ENCODE measurements at regions not wholly inside any gene's neighbourhood (a gene's known extent, or its start where the extent isn't known, plus 50 kb on each side); places are given as distances from the start of the nearest gene placed in this dataset.

DNA sequence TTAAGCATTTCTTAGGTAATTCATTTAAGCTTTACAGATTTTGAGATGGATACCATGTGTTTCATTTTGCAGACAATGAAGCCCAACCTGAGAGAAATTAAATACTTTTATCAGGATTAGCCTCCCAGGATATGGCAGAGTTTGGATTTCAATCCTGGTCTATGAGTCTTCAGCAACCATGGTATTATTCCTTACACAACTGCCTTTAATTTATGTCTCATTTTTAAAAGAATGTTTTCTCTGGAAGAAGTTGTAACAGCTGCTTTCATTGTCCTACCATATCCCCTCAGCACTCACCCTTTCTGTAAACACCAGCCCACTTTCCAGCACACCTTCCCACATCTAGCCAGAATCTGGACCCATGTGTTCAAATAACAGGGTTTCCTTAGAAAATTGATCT, 863.7 kb upstream of the VRK2 start:
- H3K4me3 ChIP-seq (replicated peaks; ENCODE audit: low read depth, low read length), result no peak overlapping the region
- TF ChIP-seq, protein P1, sequence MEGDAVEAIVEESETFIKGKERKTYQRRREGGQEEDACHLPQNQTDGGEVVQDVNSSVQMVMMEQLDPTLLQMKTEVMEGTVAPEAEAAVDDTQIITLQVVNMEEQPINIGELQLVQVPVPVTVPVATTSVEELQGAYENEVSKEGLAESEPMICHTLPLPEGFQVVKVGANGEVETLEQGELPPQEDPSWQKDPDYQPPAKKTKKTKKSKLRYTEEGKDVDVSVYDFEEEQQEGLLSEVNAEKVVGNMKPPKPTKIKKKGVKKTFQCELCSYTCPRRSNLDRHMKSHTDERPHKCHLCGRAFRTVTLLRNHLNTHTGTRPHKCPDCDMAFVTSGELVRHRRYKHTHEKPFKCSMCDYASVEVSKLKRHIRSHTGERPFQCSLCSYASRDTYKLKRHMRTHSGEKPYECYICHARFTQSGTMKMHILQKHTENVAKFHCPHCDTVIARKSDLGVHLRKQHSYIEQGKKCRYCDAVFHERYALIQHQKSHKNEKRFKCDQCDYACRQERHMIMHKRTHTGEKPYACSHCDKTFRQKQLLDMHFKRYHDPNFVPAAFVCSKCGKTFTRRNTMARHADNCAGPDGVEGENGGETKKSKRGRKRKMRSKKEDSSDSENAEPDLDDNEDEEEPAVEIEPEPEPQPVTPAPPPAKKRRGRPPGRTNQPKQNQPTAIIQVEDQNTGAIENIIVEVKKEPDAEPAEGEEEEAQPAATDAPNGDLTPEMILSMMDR (IDR thresholded peaks at IDR 0.05; ENCODE audit: low read length, missing control alignments), result no peak
- DNase-seq (ENCODE audit: low read depth), result no peak

DNA sequence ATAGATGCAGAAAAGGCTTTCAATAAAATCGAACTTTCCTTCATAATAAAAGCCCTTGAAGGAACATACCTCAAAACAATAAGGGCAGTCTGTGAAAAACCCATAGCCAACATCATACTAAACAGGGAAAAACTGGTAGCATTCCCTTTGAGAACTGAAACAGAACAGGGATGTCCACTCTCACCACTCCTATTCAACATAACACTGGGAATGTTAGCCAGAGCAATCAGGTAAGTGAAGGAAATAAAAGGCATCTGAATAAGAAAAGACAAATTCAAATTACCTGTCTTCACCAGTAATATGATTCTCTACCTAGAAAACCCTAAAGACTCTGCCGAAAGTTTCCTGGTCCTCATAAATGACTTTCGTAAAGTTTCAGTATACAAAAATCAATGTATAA, 861.0 kb upstream of the VRK2 start:
- DNase-seq (ENCODE audit: low read depth), result no peak
- TF ChIP-seq, protein P1 (IDR thresholded peaks at IDR 0.05; ENCODE audit: low read length, missing control alignments), result no peak
- H3K4me3 ChIP-seq (replicated peaks; ENCODE audit: low read depth, low read length), result no peak overlapping the region

DNA sequence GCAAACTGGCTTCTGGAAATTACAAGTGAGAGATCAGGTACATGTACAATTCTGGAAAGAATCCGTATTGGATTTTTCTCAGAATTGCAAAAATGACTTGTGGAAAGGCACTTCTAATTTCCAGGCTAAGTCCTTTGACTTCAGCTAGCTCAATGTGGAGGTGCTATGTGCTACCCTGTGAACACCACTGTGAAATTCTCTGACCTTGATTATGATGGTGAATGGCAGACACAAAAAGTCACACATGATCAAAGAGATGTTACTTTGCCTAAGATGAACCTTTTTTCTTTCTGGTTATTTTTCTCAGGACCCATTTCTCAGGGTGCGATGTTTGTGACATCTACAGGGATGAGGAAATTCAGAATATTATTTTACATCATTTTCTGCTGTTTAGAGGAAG, 856.6 kb upstream of the VRK2 start:
- H3K4me3 ChIP-seq (replicated peaks; ENCODE audit: low read depth, low read length), result no peak overlapping the region
- TF ChIP-seq, protein P1 (IDR thresholded peaks at IDR 0.05; ENCODE audit: low read length, missing control alignments), result no peak
- DNase-seq (ENCODE audit: low read depth), result no peak

DNA sequence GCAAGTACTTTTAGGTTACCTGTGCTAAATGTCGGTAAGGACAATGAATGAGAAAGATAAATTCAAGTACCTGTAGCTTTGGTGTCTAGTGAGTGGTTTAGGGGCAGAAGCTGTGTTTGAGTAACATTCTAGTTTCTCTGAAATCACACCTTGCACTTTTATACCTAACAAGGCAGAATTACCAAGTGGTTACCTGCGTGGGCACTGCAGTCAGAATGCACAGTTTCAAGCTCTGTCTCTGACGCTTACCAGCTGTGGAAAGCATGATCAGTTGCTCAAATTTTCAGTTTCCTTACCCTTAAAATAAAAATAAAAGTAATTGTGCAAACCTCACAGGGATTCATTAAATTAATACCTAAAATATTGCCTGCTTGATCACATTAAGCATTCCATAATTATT, 846.9 kb upstream of the VRK2 start:
- TF ChIP-seq, protein P1 (IDR thresholded peaks at IDR 0.05; ENCODE audit: low read length, missing control alignments), result no peak
- no peak overlapping the region for H3K4me3 ChIP-seq (replicated peaks; ENCODE audit: low read depth, low read length)
- no peak for DNase-seq (ENCODE audit: low read depth)

DNA sequence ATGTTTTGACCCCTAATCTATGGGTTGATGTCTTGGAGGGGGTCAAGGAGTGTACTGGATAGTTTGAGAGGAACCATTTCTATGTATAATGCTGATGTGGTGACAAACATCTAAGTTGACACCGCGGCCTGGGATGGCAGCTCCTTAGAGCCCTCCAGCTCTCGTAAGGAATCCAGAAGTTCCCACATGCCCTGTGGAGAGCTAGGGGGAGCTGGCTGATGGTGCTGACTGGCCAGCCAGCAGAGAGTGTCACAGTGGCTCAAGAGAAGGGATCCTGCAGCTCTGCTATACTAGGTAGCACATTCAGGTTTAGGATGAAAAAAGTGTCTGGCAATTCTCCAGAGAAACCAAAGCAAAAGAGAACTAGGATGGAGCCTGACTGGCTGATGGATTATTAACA, 842.2 kb upstream of the VRK2 start:
- TF ChIP-seq, protein P1 (IDR thresholded peaks at IDR 0.05; ENCODE audit: low read length, missing control alignments), result no peak
- no peak overlapping the region for H3K4me3 ChIP-seq (replicated peaks; ENCODE audit: low read depth, low read length)
- DNase-seq (ENCODE audit: low read depth), result no peak

DNA sequence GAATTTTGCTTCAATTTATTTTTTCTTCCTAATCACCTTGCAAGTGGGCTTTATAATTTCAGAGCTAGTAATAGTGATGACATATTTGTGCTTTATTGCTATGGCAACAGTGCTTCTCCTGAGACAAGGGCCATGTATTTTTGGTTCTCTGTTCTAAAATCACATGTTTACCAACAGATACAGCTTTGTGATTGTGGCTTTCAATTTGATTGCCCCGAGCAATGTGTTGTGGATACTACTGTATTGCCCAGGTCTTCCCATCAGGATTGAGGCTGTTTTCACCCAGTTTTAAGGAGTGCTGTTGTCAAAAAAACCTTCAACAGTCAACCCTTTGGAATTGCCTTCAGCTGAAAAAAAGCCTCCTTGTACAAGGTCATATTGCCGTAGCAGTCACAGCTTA, 841.4 kb upstream of the VRK2 start:
- H3K4me3 ChIP-seq (replicated peaks; ENCODE audit: low read depth, low read length), result no peak overlapping the region
- DNase-seq (ENCODE audit: low read depth), result no peak
- TF ChIP-seq, protein P1 (IDR thresholded peaks at IDR 0.05; ENCODE audit: low read length, missing control alignments), result no peak

DNA sequence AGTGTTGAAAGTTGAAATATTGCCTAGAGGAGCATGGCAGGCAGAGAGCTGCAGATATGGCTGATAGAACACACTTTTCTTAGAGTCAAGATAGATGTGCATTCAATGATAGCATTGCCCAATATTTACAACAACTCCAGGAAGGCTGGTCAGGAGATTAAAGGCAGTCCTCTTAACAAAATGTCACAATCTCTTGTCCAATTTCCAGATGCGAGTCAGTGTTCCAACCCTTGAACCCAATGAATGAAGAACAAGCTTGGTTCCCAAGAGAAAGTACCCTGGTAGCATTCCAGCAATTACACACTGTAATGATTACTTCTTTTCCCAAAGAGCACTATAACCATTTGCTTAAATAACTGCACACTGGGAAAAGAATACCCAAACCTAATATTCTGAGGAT, 839.4 kb upstream of the VRK2 start:
- no peak overlapping the region for H3K4me3 ChIP-seq (replicated peaks; ENCODE audit: low read depth, low read length)
- TF ChIP-seq, protein P1 (IDR thresholded peaks at IDR 0.05; ENCODE audit: low read length, missing control alignments), result no peak
- DNase-seq (ENCODE audit: low read depth), result no peak

Measured in fibroblast of pulmonary artery (primary cell).